CD14-positive monocyte (primary cell): ENCODE measurements at regions not wholly inside any gene's neighbourhood (a gene's known extent, or its start where the extent isn't known, plus 50 kb on each side); places are given as distances from the start of the nearest gene placed in this dataset.

Experiments
- DNase-seq, 3 donors: peaks; one replicate each; pipeline ENCODE4 v3.0.0-alpha.2; 2011 to 2022
- H2AFZ ChIP-seq: 2 replicates; pipeline ENCODE4 v1.6.0; 2012; ENCODE audit warnings: mild to moderate bottlenecking, low read depth, low read length, inconsistent platforms; ENCODE audit not compliant: insufficient read depth, poor library complexity, severe bottlenecking
- H3K27ac ChIP-seq, 2 donors: 1 replicate in 1 of 2; 2 replicates in 1 of 2; pipeline ENCODE4 v1.5.1; 2012 to 2013; ENCODE audit warnings: low read length in 2 of 2, control low read depth in 1 of 2, inconsistent platforms in 1 of 2, low read depth in 1 of 2, mild to moderate bottlenecking in 1 of 2
- H3K27me3 ChIP-seq, 2 donors: one replicate each; pipeline versions ENCODE4 v1.6.0 to v1.6.1; 2011 to 2013; ENCODE audit warnings: low read length in 2 of 2; ENCODE audit not compliant: control insufficient read depth in 2 of 2, insufficient read depth in 2 of 2
- H3K36me3 ChIP-seq, 2 donors: replicated peaks in 1 of 2; 1 replicate in 1 of 2; 2 replicates in 1 of 2; pipeline versions ENCODE4 v1.5.1 to v1.6.1; 2012 to 2013; ENCODE audit warnings: low read length in 2 of 2, control low read depth in 1 of 2, inconsistent platforms in 1 of 2, mild to moderate bottlenecking in 1 of 2; ENCODE audit not compliant: insufficient read depth in 2 of 2, control insufficient read depth in 1 of 2
- H3K4me1 ChIP-seq, 2 donors: 1 replicate in 1 of 2; 2 replicates in 1 of 2; pipeline versions ENCODE4 v1.5.1 to v1.6.1; 2012 to 2013; ENCODE audit warnings: low read length in 2 of 2, control low read depth in 1 of 2, inconsistent platforms in 1 of 2, mild to moderate bottlenecking in 1 of 2, moderate library complexity in 1 of 2; ENCODE audit not compliant: insufficient read depth in 2 of 2, control insufficient read depth in 1 of 2
- H3K4me2 ChIP-seq: replicated peaks from 2 replicates; pipeline ENCODE3; 2012; ENCODE audit warnings: low read length, moderate library complexity, mild to moderate bottlenecking; ENCODE audit not compliant: poor library complexity, severe bottlenecking; ENCODE audit errors: extremely low read depth
- H3K4me3 ChIP-seq, 3 experiments: fragments of 200-600 bp in 1 of 3; sonication (generic) in 1 of 3; replicated peaks in 1 of 3; 1 replicate in 2 of 3; 2 replicates in 1 of 3; pipeline ENCODE4 v1.5.1; 2011 to 2013; ENCODE audit warnings: low read length in 3 of 3, mild to moderate bottlenecking in 3 of 3, control low read depth in 2 of 3, low read depth in 2 of 3, inconsistent platforms in 1 of 3, moderate library complexity in 1 of 3
- H3K79me2 ChIP-seq: 2 replicates; pipeline ENCODE4 v1.6.0; 2012; ENCODE audit warnings: mild to moderate bottlenecking, control low read depth, inconsistent platforms, low read length, moderate library complexity; ENCODE audit not compliant: insufficient read depth
- H3K9ac ChIP-seq: 2 replicates; pipeline ENCODE4 v1.6.0; 2017; ENCODE audit warnings: low read length, mild to moderate bottlenecking; ENCODE audit not compliant: insufficient read depth, poor library complexity, severe bottlenecking
- H3K9me3 ChIP-seq, 2 donors: replicated peaks in 1 of 2; 1 replicate in 1 of 2; 2 replicates in 1 of 2; pipeline versions ENCODE4 v1.5.1 to v1.6.1; 2012 to 2013; ENCODE audit warnings: low read length in 2 of 2, control low read depth in 1 of 2; ENCODE audit not compliant: control insufficient read depth in 1 of 2, insufficient read depth in 1 of 2
- H4K20me1 ChIP-seq: 2 replicates; pipeline ENCODE4 v1.6.0; 2012; ENCODE audit warnings: mild to moderate bottlenecking, low read length, control low read depth, moderate library complexity; ENCODE audit not compliant: insufficient read depth
- H3K27ac Mint-ChIP-seq, 7 donors: one replicate each; pipeline ENCODE4 v1.8.0; 2020; ENCODE audit warnings: mild to moderate bottlenecking in 7 of 7, mixed read lengths in 7 of 7, moderate library complexity in 6 of 7, inconsistent platforms in 2 of 7
- H3K27me3 Mint-ChIP-seq, 3 donors: one replicate each; pipeline ENCODE4 v1.8.0; 2021 to 2022; ENCODE audit warnings: low read depth in 3 of 3, mild to moderate bottlenecking in 3 of 3, mixed read lengths in 3 of 3, moderate library complexity in 3 of 3, inconsistent platforms in 1 of 3
- H3K36me3 Mint-ChIP-seq, 2 donors: one replicate each; pipeline ENCODE4 v1.8.0; 2020; ENCODE audit warnings: mixed read lengths in 2 of 2, inconsistent platforms in 1 of 2, mild to moderate bottlenecking in 1 of 2
- H3K4me1 Mint-ChIP-seq: one replicate; pipeline ENCODE4 v1.8.0; 2020; ENCODE audit warnings: mild to moderate bottlenecking, mixed read lengths
- H3K4me3 Mint-ChIP-seq, 2 donors: one replicate each; pipeline ENCODE4 v1.8.0; 2020; ENCODE audit warnings: mild to moderate bottlenecking in 2 of 2, mixed read lengths in 2 of 2, moderate library complexity in 1 of 2
- H3K9me3 Mint-ChIP-seq, 7 donors: one replicate each; pipeline ENCODE4 v1.8.0; 2020 to 2022; ENCODE audit warnings: mixed read lengths in 7 of 7, mild to moderate bottlenecking in 6 of 7, moderate library complexity in 6 of 7, inconsistent platforms in 2 of 7
- WGBS: methylation state at CpG from one replicate; pipeline ENCODE4 v1.1.5; 2013; ENCODE audit warnings: missing lambda C conversion rate; ENCODE audit not compliant: insufficient coverage; 5-methylcytosine and 5-hydroxymethylcytosine counted together
- intact Hi-C, 2 donors: fragments of 100-400 bp; cut with micrococcal nuclease; formaldehyde crosslinking; loops; one replicate each; pipeline versions ENCODE4 v1.15.0 to v1.15.1; 2023
- TF ChIP-seq, protein P1 (sequence below): fragments of 200-600 bp; IDR thresholded peaks from one replicate; pipeline ENCODE4 v1.8.0; 2022; ENCODE audit warnings: antibody characterized with exemption, mild to moderate bottlenecking

DNA sequence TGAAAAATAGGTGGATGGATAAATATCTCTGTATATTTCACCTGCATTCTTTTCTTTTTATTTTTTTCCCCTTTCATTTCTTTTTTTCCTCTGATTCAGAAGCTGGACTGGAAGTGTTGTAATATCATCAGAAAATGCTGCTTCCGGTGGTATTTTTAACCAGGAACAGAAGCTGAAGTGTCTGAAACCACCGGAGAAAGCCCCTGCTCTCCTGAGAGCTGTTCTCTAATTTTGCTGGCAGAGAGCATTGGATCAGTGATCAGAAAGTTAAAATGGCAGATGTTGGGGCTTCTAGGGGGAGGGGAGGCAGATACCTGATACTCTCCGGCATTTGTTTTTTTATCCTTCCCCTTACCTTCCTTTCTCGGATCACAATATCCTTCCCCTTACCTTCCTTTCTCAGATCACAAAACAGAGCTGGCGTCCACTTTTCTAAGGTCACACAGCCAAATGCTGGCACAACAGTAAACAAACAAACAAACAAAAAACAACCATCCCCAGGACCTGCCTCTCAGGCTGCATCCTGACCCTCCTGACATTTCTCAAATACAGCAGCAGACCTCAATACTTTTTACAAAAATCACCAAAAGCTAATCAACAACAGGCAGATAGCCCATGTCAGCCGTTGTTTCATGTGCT, 143.2 kb upstream of the ZNF217 start:
- peak overlapping the region; percentile 39 for H2AFZ ChIP-seq
- H3K79me2 ChIP-seq, result no peaks in the 10 kb centered on the region
- H4K20me1 ChIP-seq, result no peaks in the 10 kb centered on the region
- intact Hi-C loops, result loop anchor here in 1 of 2 donors (10.0 kb wide), 1 partner anchor 198 kb away; no protein-coding TSS in a partner anchor
- TF ChIP-seq, protein P1, sequence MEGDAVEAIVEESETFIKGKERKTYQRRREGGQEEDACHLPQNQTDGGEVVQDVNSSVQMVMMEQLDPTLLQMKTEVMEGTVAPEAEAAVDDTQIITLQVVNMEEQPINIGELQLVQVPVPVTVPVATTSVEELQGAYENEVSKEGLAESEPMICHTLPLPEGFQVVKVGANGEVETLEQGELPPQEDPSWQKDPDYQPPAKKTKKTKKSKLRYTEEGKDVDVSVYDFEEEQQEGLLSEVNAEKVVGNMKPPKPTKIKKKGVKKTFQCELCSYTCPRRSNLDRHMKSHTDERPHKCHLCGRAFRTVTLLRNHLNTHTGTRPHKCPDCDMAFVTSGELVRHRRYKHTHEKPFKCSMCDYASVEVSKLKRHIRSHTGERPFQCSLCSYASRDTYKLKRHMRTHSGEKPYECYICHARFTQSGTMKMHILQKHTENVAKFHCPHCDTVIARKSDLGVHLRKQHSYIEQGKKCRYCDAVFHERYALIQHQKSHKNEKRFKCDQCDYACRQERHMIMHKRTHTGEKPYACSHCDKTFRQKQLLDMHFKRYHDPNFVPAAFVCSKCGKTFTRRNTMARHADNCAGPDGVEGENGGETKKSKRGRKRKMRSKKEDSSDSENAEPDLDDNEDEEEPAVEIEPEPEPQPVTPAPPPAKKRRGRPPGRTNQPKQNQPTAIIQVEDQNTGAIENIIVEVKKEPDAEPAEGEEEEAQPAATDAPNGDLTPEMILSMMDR, result no peak
- H3K27ac ChIP-seq, result peak overlapping the region; percentile 73 to 84
- peaks cover 70 to 75% of the 10 kb centered on the region in 2 donors for H3K4me1 ChIP-seq
- H3K4me3 ChIP-seq, result peak overlapping the region in 2 of 3 experiments; percentile 27 to 59
- DNase-seq, result peak; percentile 40 to 92 (median 85)
- no peaks in the 10 kb centered on the region for H3K36me3 ChIP-seq
- H3K27ac Mint-ChIP-seq, result peak overlapping the region; percentile 89 to 99 (median 94)
- H3K9me3 ChIP-seq, result no peaks in the 10 kb centered on the region
- H3K27me3 ChIP-seq, result no peaks in the 10 kb centered on the region
- peak overlapping the region; percentile 69 for H3K4me2 ChIP-seq
- WGBS, result 5% methylated on average over 3 of the region's 6 CpGs
- peak overlapping the region; percentile 58 for H3K9ac ChIP-seq
- H3K27me3 Mint-ChIP-seq, result peaks cover 0 to 2% (median 1%) of the 10 kb centered on the region in 3 donors
- peaks cover 76% of the 10 kb centered on the region for H3K4me1 Mint-ChIP-seq
- no peaks in the 10 kb centered on the region for H3K36me3 Mint-ChIP-seq
- H3K9me3 Mint-ChIP-seq, result peaks cover 0 to 2% (median 0%) of the 10 kb centered on the region in 7 donors
- H3K4me3 Mint-ChIP-seq, result peak overlapping the region; percentile 62 to 83

DNA sequence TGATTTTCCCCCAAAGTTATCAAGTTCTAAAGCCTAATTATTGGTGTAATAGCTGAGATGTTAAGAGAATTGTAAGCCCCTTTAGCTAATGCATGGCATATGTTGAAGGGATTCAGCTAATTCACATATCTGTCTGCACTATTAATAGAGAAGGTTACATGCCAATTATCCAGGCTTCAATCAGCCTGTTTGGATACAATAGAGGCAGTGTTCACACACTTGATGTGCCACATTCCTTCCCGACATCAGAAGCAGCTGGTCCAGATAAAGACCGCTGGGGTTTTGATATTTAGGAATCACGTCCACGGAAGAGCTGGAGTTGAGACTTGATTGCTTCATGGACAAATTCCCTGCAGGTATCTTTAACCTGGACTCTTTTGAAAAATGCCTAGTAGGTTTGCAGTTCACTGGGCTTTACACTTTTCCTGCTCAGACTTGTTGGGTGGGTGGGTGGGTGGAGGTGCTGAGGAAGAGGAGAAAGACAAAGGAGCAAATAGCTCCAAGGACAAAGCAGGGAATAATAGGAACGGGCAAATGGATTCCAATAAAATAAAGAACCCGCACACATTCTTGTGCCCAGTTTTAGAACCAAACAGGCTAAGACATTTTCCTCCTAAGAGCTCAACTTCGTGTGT, 142.6 kb upstream of the ZNF217 start:
- H4K20me1 ChIP-seq, result no peaks in the 10 kb centered on the region
- TF ChIP-seq, protein P1, result no peak
- Mint-ChIP-seq H3K27me3 (peaks cover 0 to 2% (median 1%) of the 10 kb centered on the region in 3 donors), H3K4me1 (peaks cover 71% of the 10 kb centered on the region), H3K4me3 (peak overlapping the region; percentile 62 to 83), H3K36me3 (no peaks in the 10 kb centered on the region), H3K9me3 (peaks cover 0 to 2% (median 0%) of the 10 kb centered on the region in 7 donors), H3K27ac (peak overlapping the region; percentile 89 to 99 (median 94))
- H3K9me3 ChIP-seq, result no peaks in the 10 kb centered on the region
- H3K27me3 ChIP-seq, result no peaks in the 10 kb centered on the region
- H3K36me3 ChIP-seq, result no peaks in the 10 kb centered on the region
- peak overlapping the region in 1 of 2 donors; percentile 84 for H3K27ac ChIP-seq
- peak overlapping the region; percentile 69 for H3K4me2 ChIP-seq
- no peak overlapping the region for H2AFZ ChIP-seq
- H3K9ac ChIP-seq, result no peak overlapping the region
- intact Hi-C loops, result loop anchor here in 1 of 2 donors (10.0 kb wide), 1 partner anchor 199 kb away; no protein-coding TSS in a partner anchor
- peak overlapping the region in 1 of 3 experiments; percentile 59 for H3K4me3 ChIP-seq
- no peak for DNase-seq
- no CpG with 5 or more reads among the region's 7 CpGs for WGBS
- H3K79me2 ChIP-seq, result no peaks in the 10 kb centered on the region
- peaks cover 64 to 69% of the 10 kb centered on the region in 2 donors for H3K4me1 ChIP-seq
